Activated T-helper 1 cell treated with anti-CD3 and anti-CD28 coated beads, Interleukin-2, amount 50 U/mL, for 16 hours (primary cell): ENCODE measurements at regions not wholly inside any gene's neighbourhood (a gene's known extent, or its start where the extent isn't known, plus 50 kb on each side); places are given as distances from the start of the nearest gene placed in this dataset.

Experiments used
- DNase-seq, 2 donors: peaks; one replicate each; pipeline ENCODE4 v3.0.0-alpha.2; 2020; ENCODE audit warnings: low read depth in 1 of 2, low spot score in 1 of 2

- DNase-seq, result no peak
These were observed 545.1 kb upstream of the GJE1 start for GRCh38 chr6:141587482-141588266.

- no peak for DNase-seq
These were observed 551.7 kb upstream of the GJE1 start for GRCh38 chr6:141580988-141581552.

GRCh38 chr6:141580131-141580530 lies 552.6 kb upstream of the GJE1 start:
- no peak for DNase-seq

- no peak for DNase-seq
These were observed 556.0 kb upstream of the GJE1 start for GRCh38 chr6:141576751-141577150.

DNA sequence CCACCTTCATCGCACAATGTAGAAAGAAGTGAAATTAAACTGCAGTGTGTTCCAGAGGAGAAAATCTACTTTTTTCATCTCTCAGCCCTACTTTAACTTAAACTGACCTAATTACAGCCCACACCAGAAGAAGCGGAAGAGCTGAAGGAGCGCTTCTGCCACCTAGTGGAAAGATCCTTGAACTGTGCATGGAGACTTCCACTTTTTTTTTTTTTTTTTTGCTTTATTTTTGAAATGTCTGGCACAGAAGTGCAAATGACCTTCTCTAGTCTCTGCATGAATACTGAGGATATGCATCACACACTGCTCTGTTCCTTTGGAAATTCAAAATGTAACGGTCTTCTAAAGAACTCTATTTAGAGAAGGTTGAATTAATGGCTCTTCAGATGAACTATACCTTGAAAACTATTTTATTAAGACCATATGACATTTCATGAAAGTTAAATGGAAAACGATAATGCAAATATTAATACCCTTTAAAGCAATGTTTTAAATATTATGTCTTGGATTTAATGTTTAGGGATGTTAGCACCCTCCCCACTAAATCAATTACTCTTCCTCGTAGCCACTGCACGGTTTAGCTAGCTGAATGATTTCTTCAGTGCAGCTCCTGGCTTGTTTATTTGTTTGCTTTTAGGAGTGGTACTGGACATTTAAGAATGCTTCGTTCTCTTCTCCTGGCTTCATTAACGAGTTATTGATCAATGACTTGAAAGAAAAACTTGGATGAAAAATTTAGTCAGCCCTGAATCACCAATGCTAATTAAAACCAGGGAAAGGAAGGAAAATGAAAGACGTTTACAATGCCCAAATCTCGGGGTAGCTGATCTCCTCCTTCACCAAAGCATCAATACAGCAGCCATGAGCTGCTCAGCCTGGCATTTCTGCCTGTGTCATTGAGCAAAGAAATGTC lies 569.6 kb upstream of the GJE1 start:
- peak; percentile 9 to 30 for DNase-seq

GRCh38 chr6:141562186-141562811 lies 570.4 kb upstream of the GJE1 start:
- no peak for DNase-seq

DNA sequence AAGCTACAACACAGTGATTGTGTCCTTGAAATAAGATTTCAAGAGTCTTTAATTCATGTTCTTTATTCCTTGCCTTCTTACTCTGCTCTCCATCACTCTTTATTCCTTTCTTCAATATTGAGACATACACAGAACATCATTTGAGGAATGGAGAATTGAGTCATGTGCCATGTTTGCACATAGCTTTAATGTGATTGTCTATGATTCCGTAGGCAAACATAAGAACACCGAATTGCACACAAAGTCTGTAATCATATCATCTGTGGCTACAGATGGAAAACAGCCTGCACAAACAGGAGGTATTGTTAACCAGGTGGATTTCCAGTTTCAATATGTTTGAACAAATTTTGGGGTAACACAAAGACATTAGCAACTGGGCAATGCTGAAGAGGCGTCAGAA lies 571.6 kb upstream of the GJE1 start:
- DNase-seq, result no peak

- DNase-seq, result no peak
These were observed 580.3 kb upstream of the GJE1 start for GRCh38 chr6:141552463-141552862.

- DNase-seq, result no peak
These were observed 580.7 kb upstream of the GJE1 start for GRCh38 chr6:141552031-141552430.

- DNase-seq, result no peak
These were observed 581.4 kb upstream of the GJE1 start for GRCh38 chr6:141551318-141551717.

DNA sequence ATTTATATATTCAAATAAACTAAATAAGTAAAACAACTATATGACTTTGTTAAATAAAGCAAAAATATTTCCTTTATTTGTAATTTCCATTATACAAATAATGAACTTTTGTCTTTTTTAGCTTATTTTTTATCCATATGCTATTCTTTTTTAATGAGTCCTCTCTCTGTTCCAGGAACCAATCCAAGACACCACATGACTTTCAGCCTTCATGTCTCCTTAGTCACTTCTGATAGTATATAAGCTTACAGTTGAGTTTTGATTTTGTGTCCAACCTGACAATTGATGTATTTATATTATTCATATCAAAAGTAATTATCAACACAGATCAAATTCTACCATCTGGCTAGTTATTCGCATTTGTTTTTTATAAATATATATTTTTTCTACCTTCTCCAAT lies 582.3 kb upstream of the GJE1 start:
- no peak for DNase-seq

DNA sequence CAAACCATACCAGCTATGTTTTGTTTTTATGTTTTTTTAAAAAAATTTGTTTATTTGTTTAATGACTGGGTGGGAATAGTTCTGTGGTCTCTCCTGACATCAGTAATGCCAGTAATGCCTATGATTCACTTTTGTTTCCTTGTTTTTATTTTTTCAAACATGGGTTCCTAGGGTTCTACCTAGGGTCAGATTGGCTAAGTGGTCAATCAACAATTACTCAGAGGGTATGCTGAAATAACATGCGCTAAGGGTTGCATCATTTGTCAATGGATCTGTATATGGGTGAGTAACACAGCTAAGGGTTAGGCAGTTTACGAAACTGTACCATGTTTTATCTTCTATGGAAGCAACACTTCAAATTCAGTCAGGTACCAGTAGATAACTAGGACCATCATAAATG lies 583.8 kb upstream of the GJE1 start:
- DNase-seq, result no peak

DNA sequence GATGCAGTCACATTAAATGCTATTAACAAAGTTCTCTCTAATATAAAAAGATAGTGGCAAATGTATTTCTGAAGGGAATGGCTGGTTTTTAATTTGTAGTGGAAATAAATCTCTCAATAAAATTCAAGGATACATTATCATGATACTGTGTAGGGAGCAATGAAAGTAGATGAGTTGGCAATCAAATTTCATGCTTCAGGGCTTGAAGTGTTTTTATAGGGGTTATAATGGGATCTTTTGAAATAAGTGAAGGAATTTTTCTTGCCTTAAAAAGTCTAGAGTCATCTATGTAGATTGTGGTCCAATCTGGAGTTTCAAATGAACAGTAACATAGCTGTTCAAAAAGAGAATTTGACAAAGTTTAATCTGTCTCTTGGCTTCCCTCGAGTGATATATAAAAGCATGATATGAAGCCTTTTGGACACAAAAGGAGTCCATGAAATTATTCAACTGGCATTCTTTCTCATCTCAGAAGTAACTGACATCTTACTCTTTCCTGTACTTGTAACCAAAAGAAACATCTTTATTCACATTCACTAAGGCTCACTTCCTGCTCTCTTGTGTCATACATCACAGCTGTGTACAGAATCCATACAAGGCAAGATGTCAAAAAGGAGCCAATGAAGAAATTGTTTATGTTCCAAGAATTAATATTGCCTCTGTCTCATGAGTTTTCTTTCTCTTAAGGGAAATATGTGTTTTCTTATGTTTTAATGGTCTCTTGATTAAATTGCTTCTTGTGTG lies 591.0 kb upstream of the GJE1 start:
- DNase-seq, result no peak

- DNase-seq, result no peak
These were observed 592.5 kb upstream of the GJE1 start for GRCh38 chr6:141540207-141540606.

DNA sequence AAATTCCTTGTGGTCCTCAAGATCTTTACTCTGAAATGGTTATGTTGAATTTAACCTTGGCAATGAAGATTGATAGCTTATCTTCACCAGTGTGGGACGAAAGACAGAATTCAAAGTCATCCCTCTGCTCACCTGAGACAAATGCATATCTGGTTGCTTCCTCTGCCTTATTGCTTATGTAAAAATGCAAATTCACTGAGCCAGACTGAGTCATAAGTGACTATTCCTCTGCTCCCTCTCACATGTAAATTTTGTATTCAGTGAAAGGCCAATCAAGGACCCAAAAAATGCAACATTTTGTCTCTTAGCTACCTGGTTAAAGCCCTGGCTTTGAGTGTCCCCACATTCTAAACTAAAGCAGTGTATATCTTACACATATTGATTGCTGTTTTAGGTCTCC lies 593.1 kb upstream of the GJE1 start:
- DNase-seq, result no peak

DNA sequence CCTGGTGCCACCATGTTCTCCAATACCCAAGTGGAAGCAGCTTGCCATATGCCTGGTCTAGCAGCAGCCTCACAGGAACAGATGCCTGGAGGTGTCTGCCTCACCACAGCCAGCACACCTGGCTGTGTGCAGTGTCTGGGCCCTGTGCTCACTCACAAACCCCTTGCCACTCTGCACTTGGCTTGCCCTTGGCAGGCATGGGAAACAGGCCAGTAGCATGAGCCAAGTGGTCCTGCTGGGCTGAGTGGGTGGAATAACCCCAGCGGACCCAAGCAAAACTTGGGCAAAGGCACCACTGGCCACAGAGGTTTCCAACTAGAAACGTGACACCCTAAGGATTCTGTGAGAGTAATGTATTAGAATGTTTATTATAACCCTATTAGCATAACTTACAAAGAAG lies 600.5 kb upstream of the GJE1 start:
- no peak for DNase-seq

DNA sequence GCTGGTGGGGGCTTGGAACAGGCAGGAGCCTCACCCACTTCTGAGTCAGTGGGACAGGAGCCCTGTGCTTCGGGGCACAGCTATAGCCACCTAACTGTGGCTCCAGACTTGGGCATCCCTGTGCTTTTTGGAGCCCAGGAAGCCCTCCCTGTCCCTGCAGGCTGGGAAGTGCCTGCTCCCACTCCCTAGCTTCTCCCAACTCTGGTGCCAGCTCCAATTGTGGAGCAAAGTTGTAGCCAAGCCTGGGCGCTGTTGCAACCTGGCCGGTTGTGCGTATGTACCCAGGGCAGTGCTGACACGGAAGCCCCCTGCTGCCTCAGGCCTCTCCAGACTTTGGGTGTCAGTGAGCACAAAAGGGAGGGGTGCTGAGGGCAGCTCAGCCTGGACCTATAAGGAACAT lies 601.7 kb upstream of the GJE1 start:
- DNase-seq, result no peak

DNA sequence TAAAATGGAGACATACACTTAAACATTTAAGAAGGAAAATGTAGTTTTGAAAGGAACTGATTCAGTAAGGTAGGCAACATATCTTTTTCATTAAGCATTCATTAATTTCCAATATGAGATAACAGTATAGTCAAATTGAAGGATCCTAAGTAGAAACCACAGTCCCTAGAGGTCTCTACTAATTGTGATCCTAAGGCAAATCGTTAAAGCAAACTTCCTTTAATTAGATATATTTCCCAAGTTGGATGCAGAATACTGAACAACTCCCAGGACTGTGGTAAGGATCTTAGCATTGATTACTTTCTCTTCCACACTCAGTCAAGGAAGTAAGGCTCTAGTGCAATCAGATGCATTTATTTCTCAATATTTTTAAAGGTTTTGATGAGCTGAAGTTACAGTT lies 604.1 kb upstream of the GJE1 start:
- DNase-seq, result no peak

GRCh38 chr6:141526985-141527384 lies 605.7 kb upstream of the GJE1 start:
- DNase-seq, result no peak

DNA sequence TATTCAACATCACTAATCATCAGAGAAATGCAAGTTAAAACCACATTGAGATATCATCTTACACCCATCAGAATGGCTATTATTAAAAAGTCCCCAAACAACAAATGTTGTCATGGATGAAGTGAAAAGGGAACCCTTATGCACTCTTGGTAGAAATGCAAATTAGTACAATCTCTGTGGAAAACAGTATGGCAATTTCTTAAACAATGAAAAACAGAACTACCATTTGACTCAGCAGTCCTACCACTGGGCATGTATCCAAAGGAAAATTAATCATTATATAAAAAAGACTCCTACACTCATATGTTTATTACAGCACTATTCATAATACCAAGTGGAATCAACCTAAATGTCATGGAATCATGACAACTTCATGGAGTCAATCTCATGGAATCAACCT lies 611.3 kb upstream of the GJE1 start:
- no peak for DNase-seq

DNA sequence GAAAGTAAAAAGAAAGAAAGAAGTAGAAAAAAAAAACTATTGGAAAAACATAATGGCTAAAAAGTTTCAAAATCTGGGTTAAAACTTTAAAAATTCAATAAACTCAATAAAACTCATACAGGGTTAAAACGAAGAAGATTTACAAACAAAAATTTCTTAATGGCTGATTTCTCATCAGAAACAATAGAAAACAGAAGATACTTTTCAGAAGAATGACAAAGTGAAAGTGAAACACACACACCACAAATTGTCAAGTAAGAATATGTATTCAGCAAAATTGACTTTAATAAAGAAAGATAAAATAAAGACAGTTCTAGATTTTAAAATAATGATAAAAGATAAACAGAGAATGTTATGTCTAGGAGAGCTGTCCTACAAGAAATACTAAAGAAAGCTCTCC lies 618.9 kb upstream of the GJE1 start:
- no peak for DNase-seq
